OCI-LY7 (cell line): ENCODE measurements at regions not wholly inside any gene's neighbourhood (a gene's known extent, or its start where the extent isn't known, plus 50 kb on each side); places are given as distances from the start of the nearest gene placed in this dataset.

Experiments
- CTCF ChIP-seq: fragments of 200-600 bp; sonication (generic); conservative IDR thresholded peaks from 2 replicates; pipeline ENCODE4 v1.5.1; 2014; ENCODE audit warnings: mild to moderate bottlenecking, antibody characterized with exemption, low read length, moderate library complexity, mixed read lengths
- EZH2phosphoT487 ChIP-seq: fragments of 200-600 bp; sonication (generic); IDR thresholded peaks from 2 replicates; pipeline ENCODE4 v1.6.1; 2018; ENCODE audit warnings: low read depth, borderline replicate concordance, mild to moderate bottlenecking, mixed run types, antibody characterized with exemption, low read length, moderate library complexity, mixed read lengths

GRCh38 chr3:107283948-107284347 lies 93.3 kb upstream of the CCDC54 start:
- TF ChIP-seq CTCF (no peak), EZH2phosphoT487 (no peak)
